Karpas-422 (cell line): ENCODE measurements at regions not wholly inside any gene's neighbourhood (a gene's known extent, or its start where the extent isn't known, plus 50 kb on each side); places are given as distances from the start of the nearest gene placed in this dataset.

ENCODE experiments used
- DNase-seq: peaks from one replicate; pipeline ENCODE4 v3.0.0-alpha.2; 2015
- H2AFZ ChIP-seq: fragments of 200-600 bp; sonication (generic); 2 replicates; pipeline ENCODE4 v1.6.1; 2014; ENCODE audit warnings: antibody characterized with exemption, low read length, mixed read lengths
- H3K27ac ChIP-seq: fragments of 200-600 bp; sonication (generic); 2 replicates; pipeline ENCODE4 v1.5.1; 2014; ENCODE audit warnings: mild to moderate bottlenecking, low read length, moderate library complexity
- H3K27me3 ChIP-seq: fragments of 200-600 bp; sonication (generic); 2 replicates; pipeline ENCODE4 v1.6.1; 2014; ENCODE audit warnings: low read length, mixed read lengths
- H3K36me3 ChIP-seq: fragments of 200-600 bp; sonication (generic); 2 replicates; pipeline ENCODE4 v1.6.1; 2014; ENCODE audit warnings: low read length, mixed read lengths; ENCODE audit not compliant: insufficient read depth
- H3K4me1 ChIP-seq: fragments of 200-600 bp; sonication (generic); 2 replicates; pipeline ENCODE4 v1.6.1; 2014; ENCODE audit warnings: mild to moderate bottlenecking, low read length, mixed read lengths
- H3K4me2 ChIP-seq: fragments of 200-600 bp; sonication (generic); 2 replicates; pipeline ENCODE4 v1.6.1; 2014; ENCODE audit warnings: low read length, low read depth, mild to moderate bottlenecking; ENCODE audit not compliant: poor library complexity, severe bottlenecking
- H3K4me3 ChIP-seq: fragments of 200-600 bp; sonication (generic); 2 replicates; pipeline ENCODE4 v1.5.1; 2014; ENCODE audit warnings: mild to moderate bottlenecking, antibody characterized with exemption, low read length, mixed read lengths
- H3K79me2 ChIP-seq: fragments of 200-600 bp; sonication (generic); 2 replicates; pipeline ENCODE4 v1.6.1; 2014; ENCODE audit warnings: mild to moderate bottlenecking, low read length, mixed read lengths
- H3K9ac ChIP-seq: fragments of 200-600 bp; sonication (generic); 2 replicates; pipeline ENCODE4 v1.6.0; 2014; ENCODE audit warnings: low read length
- H3K9me2 ChIP-seq: fragments of 200-600 bp; sonication (generic), shearing (Covaris generic); replicated peaks from 2 replicates; pipeline ENCODE4 v1.6.0; 2014; ENCODE audit warnings: mild to moderate bottlenecking, low read length, moderate library complexity; ENCODE audit not compliant: insufficient read depth
- H3K9me3 ChIP-seq: fragments of 300-700, 200-600 bp; sonication (generic); 2 replicates; pipeline ENCODE4 v1.6.1; 2014; ENCODE audit warnings: low read length, mixed read lengths
- H4K20me1 ChIP-seq: fragments of 200-600 bp; sonication (generic); 2 replicates; pipeline ENCODE4 v1.6.1; 2014; ENCODE audit warnings: mild to moderate bottlenecking, antibody characterized with exemption, low read length, low read depth; ENCODE audit not compliant: insufficient read depth

DNA sequence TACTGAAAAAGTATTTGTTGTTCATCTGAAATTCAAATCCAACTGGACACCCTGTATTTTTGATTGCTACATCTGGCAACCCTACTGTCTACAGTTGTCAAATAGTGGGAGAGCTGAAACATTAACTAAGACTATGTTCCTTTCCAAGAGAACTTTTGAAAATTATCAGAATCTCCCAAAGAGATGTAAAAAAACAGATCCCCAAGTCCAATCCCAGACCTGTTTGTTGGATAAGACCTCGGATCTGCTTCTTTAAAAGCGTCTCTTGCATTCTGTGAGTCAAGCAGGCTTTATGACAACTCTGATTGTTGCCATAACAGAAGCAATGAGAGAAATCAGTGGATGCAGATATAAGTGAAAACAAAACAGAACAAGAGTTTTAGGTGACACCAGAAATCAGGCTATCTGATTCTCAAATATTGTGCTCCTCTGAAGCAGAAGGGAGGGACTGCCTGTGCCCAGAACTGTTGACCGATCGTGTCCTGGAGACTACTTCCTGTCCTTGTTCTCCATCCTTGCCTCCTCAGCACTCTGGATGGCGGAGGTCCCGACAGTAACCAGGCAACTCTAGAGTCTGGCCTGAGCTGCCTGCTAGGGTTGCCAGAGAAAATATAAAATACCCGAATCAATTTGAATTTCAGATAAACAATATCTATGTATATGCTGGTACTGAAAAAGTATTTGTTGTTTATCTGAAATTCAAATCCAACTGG is 853.8 kb downstream of the MAFB start:
- Histone ChIP-seq H3K4me1 (peaks cover 7% of the 10 kb centered on the region), H3K4me3 (no peak overlapping the region), H3K27ac (no peak overlapping the region), H2AFZ (no peak overlapping the region), H3K79me2 (no peaks in the 10 kb centered on the region), H3K4me2 (no peak overlapping the region), H3K9me3 (no peaks in the 10 kb centered on the region), H3K9me2 (no peaks in the 10 kb centered on the region), H3K27me3 (no peaks in the 10 kb centered on the region), H3K36me3 (no peaks in the 10 kb centered on the region), H4K20me1 (no peaks in the 10 kb centered on the region), H3K9ac (no peak overlapping the region)
- no peak for DNase-seq

DNA sequence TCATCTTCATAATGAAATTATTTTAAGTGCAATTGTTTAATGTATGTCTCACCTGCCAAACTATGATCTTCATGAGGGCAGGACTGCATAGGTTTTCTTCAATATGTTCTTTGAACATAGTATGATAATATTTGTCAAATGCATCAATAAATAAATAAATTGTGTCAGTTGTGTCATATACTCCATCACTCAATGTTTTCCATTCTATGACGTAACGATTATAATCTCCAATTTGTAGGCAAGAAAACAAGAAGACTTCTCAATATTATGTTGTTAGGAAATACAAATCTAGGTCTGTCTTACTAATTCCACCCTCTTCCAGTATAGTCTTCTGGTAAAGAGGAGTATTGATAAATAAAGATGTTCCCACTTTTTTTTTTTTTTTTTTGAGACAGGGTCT is 858.1 kb downstream of the MAFB start:
- no peaks in the 10 kb centered on the region for H3K79me2 ChIP-seq
- H3K9ac ChIP-seq, result no peak overlapping the region
- peak overlapping the region; percentile 67 for H3K4me2 ChIP-seq
- H4K20me1 ChIP-seq, result no peaks in the 10 kb centered on the region
- no peak overlapping the region for H3K4me3 ChIP-seq
- peaks cover 31% of the 10 kb centered on the region for H3K4me1 ChIP-seq
- no peak for DNase-seq
- no peaks in the 10 kb centered on the region for H3K27me3 ChIP-seq
- H3K9me3 ChIP-seq, result no peaks in the 10 kb centered on the region
- no peaks in the 10 kb centered on the region for H3K9me2 ChIP-seq
- no peak overlapping the region for H3K27ac ChIP-seq
- no peak overlapping the region for H2AFZ ChIP-seq
- no peaks in the 10 kb centered on the region for H3K36me3 ChIP-seq

DNA sequence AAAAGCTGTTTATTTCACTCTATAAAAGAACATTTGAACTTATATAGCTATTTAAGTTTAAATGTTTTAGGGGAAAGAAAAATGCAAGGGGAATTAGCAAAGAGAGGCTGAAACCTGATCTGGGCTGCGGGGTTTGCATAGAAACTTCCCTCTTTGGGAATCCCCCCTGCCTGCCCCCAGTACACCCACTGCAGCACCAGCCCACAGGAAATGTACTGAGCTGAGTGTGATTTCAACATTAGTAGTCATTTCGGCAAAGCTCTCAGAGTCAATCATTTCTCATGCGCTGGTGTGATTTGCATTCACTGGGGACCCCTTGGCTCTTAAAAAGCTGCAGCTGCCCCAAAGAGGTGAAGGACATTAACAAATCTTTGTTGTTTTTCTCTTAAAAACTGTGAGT is 859.4 kb downstream of the MAFB start:
- no peaks in the 10 kb centered on the region for H3K9me2 ChIP-seq
- H2AFZ ChIP-seq, result peak overlapping the region; percentile 81
- H3K4me2 ChIP-seq, result peak overlapping the region; percentile 67
- H4K20me1 ChIP-seq, result no peaks in the 10 kb centered on the region
- H3K27me3 ChIP-seq, result no peaks in the 10 kb centered on the region
- no peaks in the 10 kb centered on the region for H3K36me3 ChIP-seq
- peak overlapping the region; percentile 54 for H3K9ac ChIP-seq
- H3K9me3 ChIP-seq, result no peaks in the 10 kb centered on the region
- H3K27ac ChIP-seq, result peak overlapping the region; percentile 80
- H3K4me3 ChIP-seq, result peak overlapping the region; percentile 47
- DNase-seq, result peak; percentile 75
- H3K4me1 ChIP-seq, result peaks cover 33% of the 10 kb centered on the region
- H3K79me2 ChIP-seq, result no peaks in the 10 kb centered on the region

DNA sequence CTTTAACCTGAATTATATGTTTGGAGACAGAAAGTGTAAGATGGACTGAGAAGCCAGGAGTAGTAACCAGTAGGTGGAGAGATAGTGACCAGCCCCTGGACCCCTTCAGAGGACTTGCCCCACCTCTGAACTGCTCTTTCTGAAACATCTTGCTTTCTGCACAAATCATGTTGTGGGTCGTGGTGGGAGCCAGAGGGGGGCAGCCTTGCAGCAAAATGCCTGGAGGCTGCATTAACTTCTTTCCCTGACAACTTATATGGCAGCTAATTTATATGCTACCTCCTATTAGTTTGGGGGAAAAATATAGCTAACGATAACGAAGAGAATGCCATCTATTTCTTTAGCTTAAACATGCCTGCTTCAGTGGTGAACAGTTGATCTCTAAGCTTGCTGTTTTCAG is 859.8 kb downstream of the MAFB start:
- peak overlapping the region; percentile 54 for H3K9ac ChIP-seq
- DNase-seq, result peak; percentile 78

DNA sequence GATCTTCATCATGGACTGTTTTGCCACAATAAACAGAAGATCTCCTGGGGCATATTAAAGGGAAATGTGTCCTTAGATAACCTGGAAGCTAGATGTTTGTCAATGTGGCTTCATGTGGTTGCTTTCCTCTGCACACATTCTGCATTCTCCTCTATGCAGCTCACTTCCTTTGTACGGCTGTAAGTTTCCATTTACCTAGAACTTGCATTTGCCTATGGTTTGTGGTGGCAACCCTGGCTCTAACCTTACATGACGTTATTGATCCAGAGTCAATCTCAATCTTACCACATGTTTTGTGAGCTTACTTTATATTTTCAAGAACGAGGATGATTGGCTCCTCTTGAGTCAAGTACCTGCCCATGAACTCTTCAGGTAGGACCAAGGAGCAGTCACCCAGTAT is 863.1 kb downstream of the MAFB start:
- H3K9me2 ChIP-seq, result no peaks in the 10 kb centered on the region
- no peak overlapping the region for H3K4me3 ChIP-seq
- H3K27ac ChIP-seq, result no peak overlapping the region
- no peaks in the 10 kb centered on the region for H3K36me3 ChIP-seq
- no peaks in the 10 kb centered on the region for H3K9me3 ChIP-seq
- no peak overlapping the region for H3K9ac ChIP-seq
- no peaks in the 10 kb centered on the region for H3K27me3 ChIP-seq
- peak; percentile 41 for DNase-seq
- no peak overlapping the region for H3K4me2 ChIP-seq
- H2AFZ ChIP-seq, result no peak overlapping the region
- H4K20me1 ChIP-seq, result no peaks in the 10 kb centered on the region
- peaks cover 33% of the 10 kb centered on the region for H3K4me1 ChIP-seq
- H3K79me2 ChIP-seq, result no peaks in the 10 kb centered on the region

More for the DNA sequence above, 859.8 kb downstream of the MAFB start:
- H3K9me2 ChIP-seq, result no peaks in the 10 kb centered on the region
- peak overlapping the region; percentile 81 for H2AFZ ChIP-seq
- H3K4me3 ChIP-seq, result peak overlapping the region; percentile 47
- no peaks in the 10 kb centered on the region for H3K36me3 ChIP-seq
- no peaks in the 10 kb centered on the region for H3K9me3 ChIP-seq
- H3K4me2 ChIP-seq, result peak overlapping the region; percentile 67
- H3K27me3 ChIP-seq, result no peaks in the 10 kb centered on the region
- peaks cover 33% of the 10 kb centered on the region for H3K4me1 ChIP-seq
- no peaks in the 10 kb centered on the region for H3K79me2 ChIP-seq
- no peaks in the 10 kb centered on the region for H4K20me1 ChIP-seq
- H3K27ac ChIP-seq, result peak overlapping the region; percentile 80

DNA sequence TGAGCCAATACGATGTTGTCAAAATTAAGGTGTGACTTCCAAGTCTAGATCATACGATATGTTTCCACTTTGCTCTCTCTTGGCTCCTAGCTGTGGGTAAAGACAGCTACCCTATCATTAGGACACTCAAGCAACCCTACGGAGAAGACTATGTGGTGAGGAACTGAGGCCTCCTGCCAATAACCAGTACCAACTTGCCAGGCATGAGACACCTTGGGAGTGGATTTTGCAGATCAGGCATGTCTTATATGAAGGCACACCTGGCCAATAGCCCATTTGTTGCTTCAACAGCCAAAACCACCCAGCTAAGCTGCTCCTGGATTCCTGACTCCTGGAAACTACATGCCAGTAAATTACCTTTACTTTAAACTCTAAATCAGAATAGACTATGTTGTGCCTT is 863.4 kb downstream of the DHX35 start:
- Histone ChIP-seq H3K4me3 (no peak overlapping the region), H3K9me3 (no peaks in the 10 kb centered on the region), H3K27ac (no peak overlapping the region), H3K4me1 (peaks cover 29% of the 10 kb centered on the region), H3K9ac (no peak overlapping the region), H3K79me2 (no peaks in the 10 kb centered on the region), H3K36me3 (no peaks in the 10 kb centered on the region), H2AFZ (no peak overlapping the region), H3K27me3 (no peaks in the 10 kb centered on the region), H4K20me1 (no peaks in the 10 kb centered on the region), H3K9me2 (no peaks in the 10 kb centered on the region), H3K4me2 (no peak overlapping the region)
- DNase-seq, result peak; percentile 33

DNA sequence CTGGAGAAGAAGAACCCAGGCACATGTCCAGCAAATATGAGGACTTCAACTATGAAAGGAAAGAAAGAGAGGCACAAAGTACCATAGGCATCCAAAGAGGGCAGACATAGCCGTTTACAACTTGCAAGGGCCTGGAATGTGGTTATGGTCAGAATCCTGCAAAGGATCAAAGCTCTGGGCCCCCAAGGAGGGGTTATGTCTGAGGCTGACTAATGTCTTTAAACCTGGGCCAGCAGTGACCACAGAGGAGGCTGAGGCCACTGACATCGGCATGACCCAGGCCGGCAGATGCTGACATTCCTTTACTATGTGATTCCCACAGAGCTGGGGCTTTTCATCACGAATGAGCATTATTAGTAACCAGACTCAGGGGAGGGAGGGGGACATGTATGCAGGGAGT is 861.1 kb downstream of the DHX35 start:
- H3K9me2 ChIP-seq, result no peaks in the 10 kb centered on the region
- no peaks in the 10 kb centered on the region for H3K27me3 ChIP-seq
- no peak overlapping the region for H2AFZ ChIP-seq
- H3K9me3 ChIP-seq, result no peaks in the 10 kb centered on the region
- no peak overlapping the region for H3K4me3 ChIP-seq
- H3K9ac ChIP-seq, result no peak overlapping the region
- H3K4me1 ChIP-seq, result peaks cover 6% of the 10 kb centered on the region
- H4K20me1 ChIP-seq, result no peaks in the 10 kb centered on the region
- H3K36me3 ChIP-seq, result no peaks in the 10 kb centered on the region
- H3K79me2 ChIP-seq, result no peaks in the 10 kb centered on the region
- no peak for DNase-seq
- H3K27ac ChIP-seq, result no peak overlapping the region
- H3K4me2 ChIP-seq, result no peak overlapping the region

DNA sequence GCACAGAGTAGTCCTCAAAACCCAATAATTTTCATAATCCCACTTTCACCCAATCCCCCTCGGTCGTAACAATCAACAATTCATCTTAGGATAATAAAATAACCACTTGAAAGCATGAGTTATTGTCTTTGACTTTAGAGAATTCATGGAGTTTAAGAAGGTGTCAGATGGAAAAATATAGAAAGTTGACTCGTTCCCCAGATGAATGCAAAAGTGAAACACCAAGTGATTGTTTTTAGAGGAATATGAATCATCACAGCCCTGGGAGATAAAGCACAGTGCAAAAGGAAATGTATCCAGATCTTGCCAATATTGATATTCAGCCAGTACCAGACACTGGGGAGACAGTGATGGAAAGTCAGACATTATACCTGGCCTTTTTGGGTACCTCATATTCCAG is 860.5 kb downstream of the DHX35 start:
- peaks cover 6% of the 10 kb centered on the region for H3K4me1 ChIP-seq

More for the DNA sequence above, 860.5 kb downstream of the DHX35 start:
- DNase-seq, result peak; percentile 4
- no peaks in the 10 kb centered on the region for H3K27me3 ChIP-seq
- H4K20me1 ChIP-seq, result no peaks in the 10 kb centered on the region
- H3K36me3 ChIP-seq, result no peaks in the 10 kb centered on the region
- no peak overlapping the region for H3K27ac ChIP-seq
- H3K9me2 ChIP-seq, result no peaks in the 10 kb centered on the region
- H3K9me3 ChIP-seq, result no peaks in the 10 kb centered on the region
- H3K4me2 ChIP-seq, result no peak overlapping the region
- H3K9ac ChIP-seq, result no peak overlapping the region
- no peak overlapping the region for H3K4me3 ChIP-seq
- no peak overlapping the region for H2AFZ ChIP-seq
- H3K79me2 ChIP-seq, result no peaks in the 10 kb centered on the region
